ENCODE measurements at regions not wholly inside any gene's neighbourhood (a gene's known extent, or its start where the extent isn't known, plus 50 kb on each side); places are given as distances from the start of the nearest gene placed in this dataset.

DNA sequence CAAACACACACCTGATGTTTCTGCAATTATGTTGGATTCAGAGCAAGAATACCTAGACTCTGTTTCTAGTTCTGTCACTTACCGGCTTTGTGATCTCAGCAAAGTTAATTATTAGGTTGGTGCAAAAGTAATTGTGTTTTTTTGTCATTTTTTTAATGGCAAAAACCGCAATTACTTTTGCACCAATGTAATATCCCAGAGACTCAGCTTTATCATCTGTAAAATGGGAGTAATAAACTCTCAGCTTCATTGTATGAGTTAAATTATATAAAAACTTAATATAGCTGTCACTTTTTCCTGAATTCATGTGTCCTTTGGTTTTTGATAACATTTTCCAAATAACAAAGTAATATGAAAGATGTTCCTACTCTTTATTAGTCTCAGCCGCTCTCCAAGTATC lies 251.7 kb downstream of the TRIB2 start:
- DNase-seq (ENCODE audit: low read depth, low spot score) = no peak

DNA sequence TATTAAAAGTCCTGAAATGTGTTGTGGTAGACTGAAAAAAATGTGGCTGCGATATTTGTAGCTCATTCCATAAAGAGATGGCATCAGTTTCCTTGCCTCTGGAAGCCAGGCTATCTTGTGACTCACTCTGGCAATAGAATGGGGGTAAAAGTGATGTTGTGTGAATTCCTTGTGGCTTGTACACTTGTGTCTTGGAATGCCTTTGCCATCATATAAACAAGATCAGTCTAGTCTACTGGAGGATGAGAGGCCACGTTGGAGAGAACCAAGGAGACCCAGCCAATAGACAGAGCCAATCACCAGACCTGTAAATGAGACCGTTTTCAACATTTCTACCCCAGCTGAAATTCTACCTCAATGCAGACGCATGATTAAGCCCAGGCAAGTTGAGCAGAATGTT lies 254.1 kb downstream of the TRIB2 start:
- no peak for DNase-seq (ENCODE audit: low read depth, low spot score)

- no peak for DNase-seq (ENCODE audit: low read depth, low spot score)
These were observed 255.0 kb downstream of the TRIB2 start for GRCh38 chr2:12971581-12972365.

GRCh38 chr2:12978066-12978835 lies 261.5 kb downstream of the TRIB2 start:
- no peak for DNase-seq (ENCODE audit: low read depth, low spot score)

- DNase-seq (ENCODE audit: low read depth, low spot score) = no peak
These were observed 262.3 kb downstream of the TRIB2 start for GRCh38 chr2:12979066-12979465.

GRCh38 chr2:12980817-12981216 lies 264.1 kb downstream of the TRIB2 start:
- peak; percentile 9 for DNase-seq (ENCODE audit: low read depth, low spot score)

GRCh38 chr2:12982149-12982584 lies 265.4 kb downstream of the TRIB2 start:
- no peak for DNase-seq (ENCODE audit: low read depth, low spot score)

DNA sequence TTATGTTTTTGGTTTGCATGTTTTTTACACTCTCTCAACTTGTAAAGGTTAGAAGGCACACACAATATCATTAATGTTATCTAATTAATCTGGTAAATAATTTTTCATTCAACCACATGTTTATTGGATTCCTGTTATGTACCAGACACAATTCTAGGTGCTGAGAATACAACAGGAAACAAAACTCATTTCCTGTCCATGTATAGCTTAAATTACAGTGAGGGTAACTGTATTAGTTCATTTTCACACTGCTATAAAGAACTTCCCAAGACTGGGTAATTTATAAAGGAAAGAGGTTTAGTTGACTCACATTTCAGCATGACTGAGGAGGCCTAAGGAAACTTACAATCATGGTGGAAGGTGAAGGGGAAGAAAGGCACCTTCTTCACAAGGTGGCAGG lies 270.5 kb downstream of the TRIB2 start:
- no peak for DNase-seq (ENCODE audit: low read depth, low spot score)

DNA sequence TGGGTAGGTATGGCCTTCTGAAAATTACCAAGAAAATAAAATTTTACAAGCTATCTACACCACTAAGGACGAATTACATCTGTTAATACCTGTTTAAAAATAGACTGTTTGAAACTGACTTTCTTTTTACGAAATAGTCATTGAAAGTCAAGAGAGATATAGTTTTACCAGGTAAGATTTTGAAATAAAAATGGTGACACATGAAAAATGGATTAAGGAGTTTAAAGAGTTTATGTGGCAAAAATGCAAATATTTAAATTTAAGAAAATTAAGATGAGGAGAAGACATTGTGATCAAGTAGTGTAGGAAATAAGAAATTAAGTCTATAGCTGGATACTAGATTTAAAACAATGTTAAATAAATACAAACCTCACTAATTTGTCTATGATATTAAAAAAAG lies 271.5 kb downstream of the TRIB2 start:
- no peak for DNase-seq (ENCODE audit: low read depth, low spot score)

DNA sequence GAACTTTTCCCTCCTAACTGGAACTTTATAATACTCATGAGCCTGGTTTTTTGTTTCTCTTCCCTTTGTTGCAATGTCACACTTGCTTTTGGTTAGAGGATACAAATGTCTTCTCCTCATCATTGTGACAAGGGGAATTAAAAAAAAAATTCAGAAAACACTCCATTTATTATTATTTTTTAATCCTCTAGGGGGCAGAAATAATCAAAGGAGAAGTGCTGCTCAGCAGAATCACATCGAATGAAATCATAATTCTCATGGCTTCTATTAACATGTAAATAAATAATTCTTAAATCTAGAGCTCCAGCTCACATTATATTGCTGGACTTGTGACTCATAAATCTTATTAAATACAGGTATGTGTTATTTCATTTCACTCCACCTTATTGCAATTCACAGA lies 273.8 kb downstream of the TRIB2 start:
- DNase-seq (ENCODE audit: low read depth, low spot score) = no peak

DNA sequence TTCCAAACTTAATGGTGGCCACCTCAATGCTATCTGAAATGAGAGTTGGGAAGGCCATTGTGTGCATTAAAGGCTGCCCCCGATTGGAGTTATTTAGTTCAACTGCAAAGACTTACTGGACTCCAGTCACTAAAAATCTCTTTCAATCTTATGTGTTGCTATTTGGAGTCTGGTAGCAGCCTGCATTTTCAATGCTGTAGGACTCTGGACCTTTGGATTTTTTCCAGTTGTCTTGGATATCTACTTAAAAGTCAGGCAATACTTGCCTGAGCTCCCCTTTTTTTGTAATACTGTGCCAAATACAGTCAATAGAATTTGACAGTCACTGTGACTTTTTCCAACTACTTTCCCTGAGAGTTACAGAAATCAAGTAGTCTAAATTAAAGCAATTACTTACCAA lies 281.9 kb downstream of the TRIB2 start:
- DNase-seq (ENCODE audit: low read depth, low spot score) = no peak

GRCh38 chr2:13000664-13001363 lies 284.1 kb downstream of the TRIB2 start:
- no peak for DNase-seq (ENCODE audit: low read depth, low spot score)

GRCh38 chr2:13001408-13001807 lies 284.7 kb downstream of the TRIB2 start:
- no peak for DNase-seq (ENCODE audit: low read depth, low spot score)

GRCh38 chr2:13002536-13003331 lies 286.0 kb downstream of the TRIB2 start:
- no peak for DNase-seq (ENCODE audit: low read depth, low spot score)

DNA sequence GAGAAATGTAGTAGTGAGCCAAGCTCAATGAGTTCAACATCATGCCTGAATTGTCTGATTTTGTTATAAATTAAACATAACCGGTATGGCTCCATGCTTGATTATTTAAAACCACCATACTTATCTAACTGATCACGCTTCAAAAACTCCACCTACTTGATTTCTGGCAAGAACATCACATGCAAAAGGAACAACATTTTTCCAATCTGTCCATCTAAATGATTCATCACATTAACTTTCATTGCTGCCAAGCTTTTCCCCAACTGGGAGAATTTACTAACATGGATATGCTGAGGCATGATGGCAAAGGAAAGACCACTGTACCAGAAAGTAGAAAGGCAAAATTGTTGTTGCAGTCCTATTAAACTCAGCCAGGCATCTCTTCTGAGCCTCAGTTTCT lies 286.8 kb downstream of the TRIB2 start:
- no peak for DNase-seq (ENCODE audit: low read depth, low spot score)

DNA sequence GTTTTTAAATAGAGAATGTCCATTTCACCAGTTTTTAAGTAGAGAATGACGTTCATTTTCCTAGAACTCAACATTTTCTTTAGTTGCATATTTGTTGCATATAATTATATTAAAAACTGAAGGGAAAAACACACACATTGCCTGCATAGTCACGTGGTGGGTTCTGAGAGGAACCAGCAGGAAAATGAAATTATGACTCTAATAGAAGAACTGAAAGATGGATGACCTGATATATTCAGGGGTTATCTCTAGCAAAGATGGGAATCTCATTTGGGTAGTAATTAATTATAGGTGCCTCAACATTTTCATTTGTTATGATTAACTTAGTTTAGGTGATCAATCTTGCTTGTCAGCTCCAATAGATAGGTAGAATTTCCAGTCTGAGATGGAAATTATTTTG lies 288.3 kb downstream of the TRIB2 start:
- no peak for DNase-seq (ENCODE audit: low read depth, low spot score)

DNA sequence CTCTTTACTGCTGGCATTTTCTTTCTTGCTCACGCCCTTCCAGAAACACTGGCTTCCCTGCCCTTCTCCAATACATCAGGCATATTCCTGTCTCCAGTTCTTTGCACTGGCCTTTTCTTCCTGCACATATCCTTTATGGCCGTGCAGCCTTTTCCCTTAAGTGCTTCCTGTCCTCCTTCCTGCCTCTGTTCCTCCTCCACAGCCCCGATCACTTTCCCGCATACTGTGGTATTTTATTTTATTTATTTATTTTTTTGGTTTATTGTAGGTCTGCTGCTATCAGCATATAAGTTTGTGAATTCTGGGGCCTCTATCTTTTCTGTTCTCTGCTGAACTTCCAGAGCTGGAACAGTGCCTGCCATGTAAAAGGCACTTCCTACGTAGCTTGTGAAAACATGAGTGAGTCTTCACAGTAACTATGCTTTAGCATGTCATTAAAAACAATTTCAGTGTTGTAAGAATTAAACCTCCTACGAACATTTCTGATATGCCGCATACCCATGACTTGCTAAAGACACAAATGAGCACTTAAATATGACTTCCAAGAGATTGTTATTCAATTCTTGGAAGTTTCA lies 289.1 kb downstream of the TRIB2 start:
- DNase-seq (ENCODE audit: low read depth, low spot score) = no peak

GRCh38 chr2:13006426-13006825 lies 289.7 kb downstream of the TRIB2 start:
- no peak for DNase-seq (ENCODE audit: low read depth, low spot score)

GRCh38 chr2:13006829-13007717 lies 290.3 kb downstream of the TRIB2 start:
- peak; percentile 33 for DNase-seq (ENCODE audit: low read depth, low spot score)

DNA sequence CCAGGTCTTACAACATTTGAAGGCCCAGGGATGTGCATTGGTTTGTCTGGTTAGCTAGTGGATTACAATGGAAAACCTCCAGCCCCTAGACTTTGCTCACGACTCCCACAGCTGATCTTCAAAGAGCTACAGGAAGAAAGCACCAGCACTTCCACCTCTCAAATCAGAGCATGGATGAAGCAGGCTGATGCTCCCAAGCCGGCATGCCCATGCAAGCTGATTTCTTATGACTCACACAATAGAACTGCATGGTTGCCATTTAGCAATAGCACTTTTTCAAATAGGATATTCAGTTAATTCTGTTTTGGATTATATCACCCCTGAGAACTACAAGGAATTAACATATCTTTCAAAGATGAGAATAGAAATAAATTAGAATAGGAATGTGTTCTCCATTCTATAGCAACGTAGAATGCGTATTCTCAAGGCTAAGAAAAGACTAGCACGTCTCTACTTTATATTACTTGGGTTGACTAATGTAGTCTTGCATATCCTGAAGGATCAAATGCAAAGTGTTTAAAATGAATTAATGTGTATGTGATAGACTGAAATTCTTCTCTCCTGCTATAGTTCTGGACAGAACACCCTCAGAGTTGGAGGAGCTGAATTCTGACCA lies 292.4 kb downstream of the TRIB2 start:
- no peak for DNase-seq (ENCODE audit: low read depth, low spot score)
